ENCODE measurements at regions not wholly inside any gene's neighbourhood (a gene's known extent, or its start where the extent isn't known, plus 50 kb on each side); places are given as distances from the start of the nearest gene placed in this dataset.

DNA sequence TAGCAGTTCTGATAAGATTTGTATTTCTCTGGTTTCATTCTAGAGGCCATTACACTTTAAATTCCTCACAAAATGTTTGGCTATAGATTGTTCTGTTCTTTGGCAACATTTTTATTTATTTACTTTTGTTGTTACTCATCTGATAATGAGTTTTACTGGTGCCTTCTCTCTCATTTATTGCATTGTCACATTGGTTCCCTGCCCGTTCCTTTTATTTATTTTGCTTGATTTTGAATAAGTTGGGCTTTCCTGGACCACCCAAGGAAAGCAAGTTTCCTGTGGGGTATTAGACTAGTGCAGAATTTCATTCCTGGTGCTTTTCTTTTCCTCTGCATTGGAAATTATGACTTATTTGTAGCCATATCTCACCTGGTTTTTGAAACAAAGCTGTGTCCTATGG lies 232.0 kb downstream of the SOCS6 start:
- no peak for DNase-seq
- Histone ChIP-seq H3K27ac (no peak overlapping the region), H3K9me3 (no peaks in the 10 kb centered on the region), H3K27me3 (ENCODE audit: low read depth) (no peaks in the 10 kb centered on the region), H3K4me3 (no peak overlapping the region), H3K36me3 (no peaks in the 10 kb centered on the region), H3K4me1 (no peaks in the 10 kb centered on the region)
- intact Hi-C loops (cut with DNase I) = no loop called here
- ATAC-seq = no peak
- TF ChIP-seq, protein P1, sequence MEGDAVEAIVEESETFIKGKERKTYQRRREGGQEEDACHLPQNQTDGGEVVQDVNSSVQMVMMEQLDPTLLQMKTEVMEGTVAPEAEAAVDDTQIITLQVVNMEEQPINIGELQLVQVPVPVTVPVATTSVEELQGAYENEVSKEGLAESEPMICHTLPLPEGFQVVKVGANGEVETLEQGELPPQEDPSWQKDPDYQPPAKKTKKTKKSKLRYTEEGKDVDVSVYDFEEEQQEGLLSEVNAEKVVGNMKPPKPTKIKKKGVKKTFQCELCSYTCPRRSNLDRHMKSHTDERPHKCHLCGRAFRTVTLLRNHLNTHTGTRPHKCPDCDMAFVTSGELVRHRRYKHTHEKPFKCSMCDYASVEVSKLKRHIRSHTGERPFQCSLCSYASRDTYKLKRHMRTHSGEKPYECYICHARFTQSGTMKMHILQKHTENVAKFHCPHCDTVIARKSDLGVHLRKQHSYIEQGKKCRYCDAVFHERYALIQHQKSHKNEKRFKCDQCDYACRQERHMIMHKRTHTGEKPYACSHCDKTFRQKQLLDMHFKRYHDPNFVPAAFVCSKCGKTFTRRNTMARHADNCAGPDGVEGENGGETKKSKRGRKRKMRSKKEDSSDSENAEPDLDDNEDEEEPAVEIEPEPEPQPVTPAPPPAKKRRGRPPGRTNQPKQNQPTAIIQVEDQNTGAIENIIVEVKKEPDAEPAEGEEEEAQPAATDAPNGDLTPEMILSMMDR (IDR thresholded peaks at IDR 0.05) = no peak

DNA sequence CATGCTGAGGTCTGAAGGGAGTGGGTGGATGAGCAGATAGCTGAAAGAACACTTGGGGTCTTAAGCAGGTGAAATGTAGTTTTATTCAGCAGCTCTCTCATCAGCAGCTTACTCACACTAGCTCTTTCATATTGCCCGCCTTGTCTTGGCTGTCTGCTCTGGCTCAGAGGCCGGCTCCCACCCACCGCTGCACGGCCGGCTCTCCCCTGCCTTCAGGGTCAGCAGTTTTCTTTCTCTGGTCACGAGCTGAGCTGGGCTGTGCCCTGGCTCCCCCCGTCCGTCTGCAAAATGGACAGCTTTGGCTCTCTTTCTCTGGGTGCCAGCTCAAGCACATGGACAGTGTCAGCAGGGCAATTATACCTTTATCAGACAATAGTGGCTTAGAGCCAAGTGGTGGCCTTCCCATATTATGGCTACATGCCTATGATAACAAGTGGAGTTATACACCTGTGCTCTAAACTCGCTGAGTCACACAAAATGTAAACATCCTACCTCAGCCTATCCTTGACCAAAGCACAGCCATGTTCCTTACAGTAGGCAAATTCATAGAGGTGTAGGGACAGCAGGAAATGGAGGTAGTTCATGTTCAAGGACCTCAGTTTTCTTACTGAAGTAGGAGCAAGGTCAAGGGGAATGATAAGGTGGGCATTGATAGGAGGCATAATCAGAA lies 224.8 kb downstream of the SOCS6 start:
- Histone ChIP-seq H3K4me3 (no peak overlapping the region), H3K4me1 (no peaks in the 10 kb centered on the region), H3K27me3 (ENCODE audit: low read depth) (no peaks in the 10 kb centered on the region), H3K27ac (no peak overlapping the region), H3K9me3 (no peaks in the 10 kb centered on the region), H3K36me3 (no peaks in the 10 kb centered on the region)
- intact Hi-C loops (cut with DNase I) = no loop called here
- TF ChIP-seq, protein P1 (IDR thresholded peaks at IDR 0.05) = no peak
- DNase-seq = no peak
- ATAC-seq = no peak

DNA sequence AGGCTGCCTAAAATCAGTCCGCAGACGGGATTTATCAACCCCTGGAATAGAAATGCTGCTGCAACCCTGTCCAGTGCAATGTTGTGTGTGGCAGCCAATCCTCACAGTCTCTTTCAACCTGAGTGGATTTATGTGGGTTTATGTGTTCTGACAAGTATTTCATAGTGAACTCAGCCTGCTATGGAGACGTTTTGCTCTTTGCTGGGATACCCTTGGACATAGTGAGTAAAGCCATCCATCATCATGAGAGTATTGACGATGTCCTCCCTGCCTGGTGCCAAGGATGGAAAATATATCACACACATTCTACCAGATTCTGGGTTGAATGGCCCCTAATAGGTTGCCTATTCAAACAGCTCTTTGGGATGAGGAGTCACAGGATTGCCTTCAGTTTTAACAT lies 219.1 kb downstream of the SOCS6 start:
- intact Hi-C loops (cut with DNase I) = no loop called here
- no peak for ATAC-seq

DNA sequence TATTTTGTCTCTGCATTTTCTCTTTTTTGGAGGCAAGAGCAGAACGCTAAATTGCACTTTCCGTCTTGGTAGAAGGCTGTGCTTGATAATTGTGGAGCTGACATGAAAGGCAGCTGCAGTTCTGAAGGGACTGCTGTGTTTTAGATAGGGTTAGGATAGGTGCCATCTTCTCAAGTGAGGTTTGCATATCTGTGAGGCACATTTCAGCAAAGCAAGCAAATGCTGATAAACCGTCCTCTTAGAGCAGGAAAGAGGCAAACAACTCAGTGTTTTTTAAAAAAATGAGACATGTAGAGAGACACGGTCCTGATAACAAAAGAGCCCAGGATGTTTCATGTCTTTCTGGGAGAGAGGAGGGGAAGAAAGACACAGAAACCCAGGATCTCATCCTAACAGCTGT lies 217.7 kb downstream of the SOCS6 start:
- DNase-seq = no peak
- Histone ChIP-seq H3K4me1 (no peaks in the 10 kb centered on the region), H3K36me3 (no peaks in the 10 kb centered on the region), H3K27ac (no peak overlapping the region), H3K9me3 (no peaks in the 10 kb centered on the region), H3K4me3 (no peak overlapping the region), H3K27me3 (ENCODE audit: low read depth) (no peaks in the 10 kb centered on the region)
- intact Hi-C loops (cut with DNase I) = no loop called here
- TF ChIP-seq, protein P1 (IDR thresholded peaks at IDR 0.05) = no peak
- no peak for ATAC-seq

More for the DNA sequence above, 219.1 kb downstream of the SOCS6 start:
- Histone ChIP-seq H3K4me1 (no peaks in the 10 kb centered on the region), H3K36me3 (no peaks in the 10 kb centered on the region), H3K4me3 (no peak overlapping the region), H3K9me3 (no peaks in the 10 kb centered on the region), H3K27me3 (ENCODE audit: low read depth) (no peaks in the 10 kb centered on the region), H3K27ac (no peak overlapping the region)
- TF ChIP-seq, protein P1 (IDR thresholded peaks at IDR 0.05) = no peak
- no peak for DNase-seq

DNA sequence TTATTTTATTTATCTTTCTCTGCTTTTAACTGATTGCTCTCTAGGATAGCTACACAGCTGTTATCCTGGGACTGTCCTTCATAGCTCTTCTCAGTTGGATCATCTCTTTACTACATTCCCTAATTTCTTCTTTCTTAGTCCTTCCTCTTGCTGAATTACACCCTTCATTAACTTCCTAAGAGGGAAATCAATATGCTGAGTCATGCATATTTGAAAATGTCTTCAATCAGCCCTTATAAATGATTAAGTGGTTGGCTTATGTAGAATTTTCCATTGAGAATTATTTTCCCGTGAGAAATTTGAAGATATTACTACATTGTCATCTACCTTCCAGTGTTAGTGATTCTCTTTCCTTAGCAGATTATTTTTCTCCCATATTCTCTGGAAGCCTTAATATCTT lies 214.2 kb downstream of the SOCS6 start:
- Histone ChIP-seq H3K27ac (no peak overlapping the region), H3K36me3 (no peaks in the 10 kb centered on the region), H3K9me3 (no peaks in the 10 kb centered on the region), H3K4me3 (no peak overlapping the region), H3K27me3 (ENCODE audit: low read depth) (no peaks in the 10 kb centered on the region), H3K4me1 (no peaks in the 10 kb centered on the region)
- intact Hi-C loops (cut with DNase I) = no loop called here
- DNase-seq (no peak), ATAC-seq (no peak)
- TF ChIP-seq, protein P1 (IDR thresholded peaks at IDR 0.05) = no peak

All from lower lobe of right lung (tissue), 2 donors.